ENCODE measurements at regions not wholly inside any gene's neighbourhood (a gene's known extent, or its start where the extent isn't known, plus 50 kb on each side); places are given as distances from the start of the nearest gene placed in this dataset.

DNA sequence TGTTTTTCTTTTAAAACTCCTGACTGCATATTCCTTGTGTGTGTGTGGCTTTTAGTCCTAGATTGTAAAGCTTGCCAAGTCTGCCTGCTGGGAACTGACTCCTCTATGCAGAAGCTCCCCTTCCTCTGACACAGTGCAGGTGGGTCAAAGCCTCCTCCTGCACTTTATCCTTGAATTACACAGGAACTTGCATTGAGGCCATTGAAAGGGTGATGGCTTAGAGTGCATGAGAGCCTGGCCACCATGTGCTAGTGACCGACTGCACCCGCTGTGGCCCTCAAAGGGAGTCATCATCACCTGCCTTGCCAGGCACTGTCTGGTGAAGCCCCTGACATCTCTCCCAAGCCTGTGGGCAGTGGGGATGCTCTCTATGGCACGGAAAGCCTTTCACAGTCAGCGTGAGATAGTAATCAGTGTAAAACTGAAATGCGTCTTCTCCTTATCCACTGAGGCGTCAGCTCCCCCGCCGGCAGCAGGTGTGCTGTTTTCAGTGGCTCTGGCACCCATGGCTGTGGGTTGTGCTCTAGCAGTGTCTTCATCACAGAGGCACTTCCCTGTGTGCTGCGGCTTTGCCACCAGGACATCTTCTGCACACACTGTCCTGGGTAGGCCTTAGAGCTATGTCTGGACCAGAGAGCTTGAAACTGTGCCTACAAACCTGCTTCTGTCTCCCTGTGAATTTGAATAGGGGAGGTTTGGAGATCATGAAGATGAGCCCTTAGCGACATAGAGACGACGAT is 87.9 kb downstream of the THBS2 start:
- TF ChIP-seq, protein P1, sequence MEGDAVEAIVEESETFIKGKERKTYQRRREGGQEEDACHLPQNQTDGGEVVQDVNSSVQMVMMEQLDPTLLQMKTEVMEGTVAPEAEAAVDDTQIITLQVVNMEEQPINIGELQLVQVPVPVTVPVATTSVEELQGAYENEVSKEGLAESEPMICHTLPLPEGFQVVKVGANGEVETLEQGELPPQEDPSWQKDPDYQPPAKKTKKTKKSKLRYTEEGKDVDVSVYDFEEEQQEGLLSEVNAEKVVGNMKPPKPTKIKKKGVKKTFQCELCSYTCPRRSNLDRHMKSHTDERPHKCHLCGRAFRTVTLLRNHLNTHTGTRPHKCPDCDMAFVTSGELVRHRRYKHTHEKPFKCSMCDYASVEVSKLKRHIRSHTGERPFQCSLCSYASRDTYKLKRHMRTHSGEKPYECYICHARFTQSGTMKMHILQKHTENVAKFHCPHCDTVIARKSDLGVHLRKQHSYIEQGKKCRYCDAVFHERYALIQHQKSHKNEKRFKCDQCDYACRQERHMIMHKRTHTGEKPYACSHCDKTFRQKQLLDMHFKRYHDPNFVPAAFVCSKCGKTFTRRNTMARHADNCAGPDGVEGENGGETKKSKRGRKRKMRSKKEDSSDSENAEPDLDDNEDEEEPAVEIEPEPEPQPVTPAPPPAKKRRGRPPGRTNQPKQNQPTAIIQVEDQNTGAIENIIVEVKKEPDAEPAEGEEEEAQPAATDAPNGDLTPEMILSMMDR (IDR thresholded peaks at IDR 0.05), result no peak
- TF ChIP-seq EP300 (IDR thresholded peaks at IDR 0.05) (no peak), POLR2A (IDR thresholded peaks at IDR 0.05) (no peak)
